ENCODE measurements at regions not wholly inside any gene's neighbourhood (a gene's known extent, or its start where the extent isn't known, plus 50 kb on each side); places are given as distances from the start of the nearest gene placed in this dataset.

- TF ChIP-seq CEBPB (IDR thresholded peaks at IDR 0.05; ENCODE audit: borderline replicate concordance in 1 of 2, low read depth in 2 of 2, low read length in 2 of 2), result no peak
- TF ChIP-seq NRF1 (conservative IDR thresholded peaks at IDR 0.05; ENCODE audit: low read depth, low read length), result no peak
- no peak for TF ChIP-seq ZNF274 (IDR thresholded peaks at IDR 0.05; ENCODE audit: insufficient read depth, insufficient read length)
- no peak for TF ChIP-seq POLR2A (IDR thresholded peaks at IDR 0.05; ENCODE audit: low read depth, low read length)
- TF ChIP-seq EZH2 (IDR thresholded peaks at IDR 0.05; ENCODE audit: borderline replicate concordance, control insufficient read depth, low read depth, low read length), result no peak
- no peak for TF ChIP-seq FOS (IDR thresholded peaks at IDR 0.05; ENCODE audit: borderline replicate concordance, extremely low read depth, insufficient read length)
- TF ChIP-seq GABPA (IDR thresholded peaks at IDR 0.05; ENCODE audit: low read depth), result no peak
- TF ChIP-seq EP300 (IDR thresholded peaks at IDR 0.05; ENCODE audit: borderline replicate concordance in 1 of 2, control insufficient read depth in 1 of 2, low read depth in 2 of 2, low read length in 2 of 2), result no peak
- no peak for TF ChIP-seq ELK1 (IDR thresholded peaks at IDR 0.05; ENCODE audit: low read depth, low read length)
- TF ChIP-seq ATF3 (IDR thresholded peaks at IDR 0.05; ENCODE audit: borderline replicate concordance, extremely low read depth, low read depth, low read length), result no peak
Observed at GRCh38 chr9:93730648-93731047, 154.3 kb downstream of the PHF2 start.
